ENCODE measurements at regions not wholly inside any gene's neighbourhood (a gene's known extent, or its start where the extent isn't known, plus 50 kb on each side); places are given as distances from the start of the nearest gene placed in this dataset.

DNA sequence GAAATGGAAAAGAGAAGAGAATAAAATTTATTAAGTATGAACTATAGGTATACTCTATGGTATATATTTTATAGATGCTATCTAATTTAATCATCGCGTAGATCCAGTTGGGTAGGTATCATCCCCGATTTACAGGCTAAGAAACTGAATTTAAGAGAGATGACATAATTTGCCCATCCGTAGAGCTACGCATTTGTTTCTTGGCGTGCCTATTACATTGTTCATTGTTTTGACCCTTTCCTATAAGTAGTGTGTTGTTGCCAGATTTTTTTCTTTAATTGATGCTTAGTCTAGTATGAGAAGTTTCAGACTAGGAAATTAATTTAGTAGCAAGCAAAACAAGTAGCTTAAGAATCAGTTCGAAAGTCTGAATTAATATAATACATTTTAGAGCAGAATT is 205.7 kb upstream of the NPSR1 start:
- in situ Hi-C loops (cut with HindIII; ENCODE audit: low sequenced_read_pairs) = no loop called here

DNA sequence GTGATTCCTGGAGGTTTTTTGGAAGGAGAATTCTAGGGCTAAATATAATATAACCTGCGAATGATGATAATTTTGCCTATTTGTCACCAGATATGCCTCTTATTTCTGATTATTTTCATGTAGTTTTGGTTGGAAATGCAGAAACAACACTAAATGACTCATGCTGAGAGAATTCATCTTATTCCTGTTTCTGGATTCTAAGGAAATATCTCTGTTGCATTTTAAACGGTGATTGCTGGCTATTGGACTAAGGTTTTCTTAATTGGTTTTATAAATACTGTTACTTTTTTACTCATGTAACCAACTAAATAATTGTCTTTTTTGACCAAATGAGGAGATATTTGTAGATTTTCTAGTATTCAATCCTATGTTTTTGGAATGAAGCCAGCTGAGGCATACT is 204.9 kb upstream of the NPSR1 start:
- in situ Hi-C loops (cut with HindIII; ENCODE audit: low sequenced_read_pairs) = no loop called here

DNA sequence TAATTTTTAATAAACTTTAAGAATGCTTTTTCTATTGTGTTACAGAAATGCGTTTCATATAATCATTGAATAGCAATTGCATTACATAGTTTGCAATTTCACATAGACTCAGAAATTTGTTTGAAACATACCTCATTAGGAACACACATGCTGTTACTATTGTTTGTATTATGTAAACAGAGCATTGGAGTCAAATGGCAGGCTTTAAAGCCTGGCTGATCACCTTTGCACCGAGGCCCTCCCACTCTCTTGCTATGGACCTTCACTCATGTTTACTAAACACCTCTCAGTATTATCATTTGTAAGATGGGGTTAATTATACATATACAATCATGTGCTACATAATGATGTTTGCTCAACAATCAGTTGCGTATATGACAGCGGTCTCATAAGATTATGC is 203.6 kb upstream of the NPSR1 start:
- in situ Hi-C loops (cut with HindIII; ENCODE audit: low sequenced_read_pairs) = no loop called here

DNA sequence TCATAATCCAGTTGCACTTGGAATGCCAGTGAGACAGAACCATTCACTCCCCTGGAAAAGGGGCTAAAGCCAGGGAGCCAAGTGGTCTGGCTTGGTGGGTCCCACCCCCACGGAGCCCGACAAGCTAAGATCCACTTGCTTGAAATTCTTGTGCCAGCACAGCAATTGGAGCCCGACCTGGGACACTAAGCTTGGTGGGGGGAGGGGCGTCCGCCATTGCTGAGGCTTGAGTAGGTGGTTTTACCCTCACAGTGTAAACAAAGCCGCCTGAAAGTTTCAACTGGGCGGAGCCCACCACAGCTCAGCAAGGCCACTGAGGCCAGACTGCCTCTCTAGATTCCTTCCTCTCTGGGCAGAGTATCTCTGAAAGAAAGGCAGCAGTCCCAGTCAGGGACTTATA is 200.7 kb upstream of the NPSR1 start:
- in situ Hi-C loops (cut with HindIII; ENCODE audit: low sequenced_read_pairs) = no loop called here

DNA sequence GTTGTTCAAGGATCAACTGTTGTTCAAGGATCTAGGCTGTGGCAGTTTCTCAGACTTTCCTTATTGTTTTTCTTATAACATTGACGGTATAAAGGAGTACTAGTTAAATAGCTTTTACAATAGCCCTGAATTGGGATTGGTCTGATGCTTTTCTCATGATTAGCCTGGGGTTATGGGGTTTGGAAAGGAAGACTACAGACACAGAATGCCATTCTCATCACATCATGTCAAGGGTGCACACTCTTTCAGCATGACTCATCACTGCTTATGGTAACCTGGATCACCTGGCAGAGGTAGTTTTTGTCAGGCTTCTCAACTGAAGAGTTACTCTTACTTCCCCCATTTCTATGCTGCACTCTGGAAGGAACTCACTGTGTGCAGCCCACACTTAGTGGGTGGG is 194.2 kb upstream of the NPSR1 start:
- in situ Hi-C loops (cut with HindIII; ENCODE audit: low sequenced_read_pairs) = no loop called here

DNA sequence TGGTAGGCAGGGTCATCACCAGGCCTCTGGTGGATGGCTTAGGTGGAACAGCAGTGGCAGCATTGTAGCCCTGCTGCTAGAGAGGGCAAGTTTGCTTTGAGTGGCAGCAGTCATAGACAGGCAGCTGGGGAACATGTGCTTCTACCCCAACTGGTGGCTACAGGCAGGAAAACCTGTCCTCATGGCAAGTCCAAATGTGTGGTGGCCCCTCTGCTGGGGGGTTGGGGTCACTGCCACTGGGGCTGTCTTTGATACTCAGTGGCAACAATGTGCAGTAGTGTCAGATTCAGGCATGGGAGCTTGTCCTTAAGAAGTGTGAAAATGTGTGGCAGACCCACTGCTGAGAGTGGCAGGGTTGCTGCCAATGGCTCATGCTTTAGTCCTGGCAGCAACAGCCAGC is 186.2 kb upstream of the NPSR1 start:
- in situ Hi-C loops (cut with HindIII; ENCODE audit: low sequenced_read_pairs) = no loop called here

DNA sequence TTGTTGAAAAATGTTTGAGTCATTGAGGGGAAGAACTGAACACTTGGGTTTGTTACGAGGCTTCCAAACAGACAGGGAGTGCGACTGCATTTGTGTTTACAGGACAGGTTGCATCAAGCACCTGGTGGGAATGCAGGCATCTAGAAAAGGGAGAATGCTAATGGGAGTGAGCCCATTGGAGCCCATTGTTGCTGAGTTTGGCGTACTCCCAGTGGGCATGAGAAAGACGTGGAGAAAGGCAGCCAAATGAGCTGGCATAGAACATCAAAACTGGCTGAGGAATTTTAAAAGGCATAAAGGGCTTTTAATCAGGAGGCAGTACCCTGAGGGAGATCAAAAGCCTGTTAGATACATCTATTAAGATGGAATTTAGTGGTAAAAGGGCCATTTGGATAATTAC is 171.6 kb upstream of the NPSR1 start:
- in situ Hi-C loops (cut with HindIII; ENCODE audit: low sequenced_read_pairs) = no loop called here

DNA sequence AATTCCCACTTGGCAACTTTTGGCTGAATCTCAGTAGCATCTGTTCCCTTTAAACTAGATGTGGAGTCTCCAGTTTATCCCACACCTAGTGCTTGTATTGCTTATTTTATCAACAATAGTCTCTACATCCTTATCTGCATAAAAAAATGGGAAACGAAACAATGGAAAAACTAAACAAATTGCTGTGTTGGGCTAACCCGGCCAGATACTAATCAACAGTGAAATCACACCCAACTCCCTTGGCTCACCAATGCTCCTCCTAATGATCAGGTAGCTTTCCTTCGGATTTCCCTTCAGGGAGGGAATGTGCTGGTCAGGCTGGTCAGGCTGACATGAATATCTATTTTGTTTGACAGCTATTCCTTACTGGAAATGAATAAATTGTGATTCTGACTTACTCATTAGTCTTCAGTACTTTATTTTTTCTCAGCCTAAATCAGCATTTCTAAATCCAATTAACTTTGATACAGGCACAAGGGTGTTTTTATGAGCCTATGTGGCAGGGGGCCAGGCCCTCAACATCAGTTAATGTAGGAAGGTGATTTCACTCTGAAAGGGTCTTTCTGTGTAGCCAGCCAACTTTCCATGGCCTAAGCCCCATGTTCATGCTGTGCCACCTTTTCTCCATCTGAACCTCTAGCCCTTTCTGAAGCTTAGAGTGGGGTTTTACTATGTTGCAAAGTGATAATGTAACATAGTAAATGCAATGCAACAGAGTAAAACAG is 170.5 kb upstream of the NPSR1 start:
- in situ Hi-C loops (cut with HindIII; ENCODE audit: low sequenced_read_pairs) = no loop called here

DNA sequence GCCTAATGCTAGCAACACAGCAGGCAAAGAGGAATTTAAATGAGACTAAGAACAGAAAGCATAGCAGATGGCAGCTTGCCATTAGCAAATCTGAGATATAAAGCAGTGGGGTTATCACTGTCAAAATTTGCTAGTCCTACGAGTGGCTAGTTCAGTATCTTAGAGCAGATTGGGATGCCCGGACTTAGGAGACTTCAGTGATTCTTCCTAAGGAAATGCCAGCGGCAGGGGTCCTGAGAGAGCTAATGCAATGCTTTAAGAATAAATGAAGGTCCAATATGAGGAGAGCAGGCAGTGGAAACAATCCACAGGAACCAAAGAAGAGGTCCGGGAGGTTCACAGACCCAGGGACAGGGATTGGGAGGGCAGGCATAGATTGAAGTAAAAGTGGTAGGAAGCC is 169.3 kb upstream of the NPSR1 start:
- in situ Hi-C loops (cut with HindIII; ENCODE audit: low sequenced_read_pairs) = no loop called here

DNA sequence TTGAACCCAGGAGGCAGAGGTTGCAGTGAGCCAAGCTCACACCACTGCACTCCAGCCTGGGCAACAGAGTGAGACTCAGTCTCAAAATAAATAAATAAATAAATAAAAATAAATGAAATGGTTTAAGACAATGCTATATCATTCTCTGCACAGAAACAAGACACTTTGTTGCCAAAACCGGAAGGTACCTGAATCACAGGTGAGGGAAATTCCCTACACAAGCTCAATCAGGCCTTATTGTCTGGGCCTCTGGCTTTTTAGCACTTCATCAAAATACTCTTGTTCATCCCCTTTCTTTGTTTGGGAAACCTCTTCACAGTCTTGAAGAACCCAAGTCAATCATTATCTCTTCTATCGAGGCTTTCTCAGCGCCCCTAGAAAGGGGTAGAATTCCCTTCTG is 166.1 kb upstream of the NPSR1 start:
- in situ Hi-C loops (cut with HindIII; ENCODE audit: low sequenced_read_pairs) = no loop called here

DNA sequence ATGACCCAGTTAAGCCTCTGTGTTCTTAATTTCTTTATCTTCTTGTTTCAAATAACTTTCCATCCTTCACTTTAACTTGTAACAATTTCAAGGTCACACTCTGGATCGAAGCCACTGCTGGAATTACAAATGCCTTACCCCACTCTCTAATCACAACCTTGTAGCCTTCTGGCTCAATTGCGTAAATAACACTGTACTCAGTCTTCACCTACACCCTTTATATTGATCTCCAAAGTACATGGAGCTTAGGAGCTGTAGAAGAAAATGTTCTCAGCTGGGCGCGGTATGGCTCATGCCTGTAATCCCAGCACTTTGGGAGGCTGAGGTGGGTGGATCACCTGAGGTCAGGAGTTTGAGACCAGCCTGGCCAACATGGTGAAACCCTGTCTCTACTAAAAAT is 164.3 kb upstream of the NPSR1 start:
- in situ Hi-C loops (cut with HindIII; ENCODE audit: low sequenced_read_pairs) = no loop called here

DNA sequence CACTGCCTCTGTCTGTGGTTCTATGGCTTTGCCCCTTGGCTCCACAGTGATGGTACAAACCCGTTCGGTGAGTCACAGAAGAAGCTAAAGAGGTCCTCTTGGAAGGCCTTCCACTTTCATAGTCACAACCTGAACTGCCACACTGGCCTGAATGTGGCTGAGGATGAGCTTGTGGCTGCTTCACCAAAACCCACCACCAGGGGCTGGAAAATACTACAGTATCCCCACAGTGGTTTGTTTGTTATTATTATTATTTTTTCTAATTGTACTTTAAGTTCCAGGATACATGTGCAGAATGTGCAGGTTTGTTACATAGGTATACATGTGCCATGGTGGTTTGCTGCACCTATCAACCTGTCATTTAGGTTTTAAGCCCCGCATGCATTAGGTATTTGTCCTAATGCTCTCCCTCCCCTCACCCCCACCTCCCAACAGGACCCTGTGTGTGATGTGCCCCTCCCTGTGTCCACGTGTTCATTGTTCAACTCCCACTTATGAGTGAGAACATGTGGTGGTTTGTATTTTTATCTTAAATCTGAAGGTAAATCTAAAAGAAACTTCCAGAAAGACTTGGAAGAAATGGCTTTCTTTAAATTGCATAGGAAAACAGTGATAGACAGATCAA is 160.8 kb upstream of the NPSR1 start:
- in situ Hi-C loops (cut with HindIII; ENCODE audit: low sequenced_read_pairs) = loop anchor here (5.0 kb wide), 1 partner anchor 35 kb away; no protein-coding TSS in a partner anchor

DNA sequence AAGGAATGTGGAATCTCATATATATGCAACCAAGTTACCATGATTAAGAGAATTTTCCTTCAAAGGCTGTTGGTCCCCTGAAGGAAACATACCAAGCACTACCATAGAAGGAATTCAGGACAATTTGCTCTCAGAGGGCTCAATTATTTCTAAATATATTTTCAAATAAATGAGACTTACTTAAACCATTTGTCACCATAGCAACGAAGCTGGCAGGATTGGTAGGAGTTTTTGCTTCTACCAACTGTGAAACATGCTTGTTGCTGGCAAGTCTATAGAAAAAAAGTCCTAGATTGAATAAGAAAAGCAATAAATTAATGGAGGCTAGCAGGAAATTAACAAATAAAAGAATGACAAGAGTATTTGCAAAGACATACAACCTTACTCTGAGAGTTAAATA is 156.9 kb upstream of the NPSR1 start:
- in situ Hi-C loops (cut with HindIII; ENCODE audit: low sequenced_read_pairs) = no loop called here

DNA sequence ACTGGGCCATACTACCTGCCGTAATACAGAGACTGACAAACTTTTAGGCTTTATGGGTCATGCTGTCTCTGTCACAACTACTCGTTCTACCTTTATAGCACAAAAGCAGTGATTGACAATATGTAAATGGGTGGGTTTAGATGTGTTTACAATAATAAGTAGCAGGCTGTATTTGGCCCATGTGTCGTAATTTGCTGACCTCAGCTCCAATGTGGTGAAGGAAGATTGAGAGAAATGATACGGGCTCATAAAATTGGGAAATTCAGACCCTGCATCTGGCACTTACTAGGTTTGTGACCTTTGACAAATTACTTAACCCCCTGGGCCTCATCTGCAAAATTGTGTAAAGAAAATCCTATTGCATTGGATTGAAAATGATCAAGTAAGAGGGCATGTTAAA is 150.8 kb upstream of the NPSR1 start:
- in situ Hi-C loops (cut with HindIII; ENCODE audit: low sequenced_read_pairs) = no loop called here

DNA sequence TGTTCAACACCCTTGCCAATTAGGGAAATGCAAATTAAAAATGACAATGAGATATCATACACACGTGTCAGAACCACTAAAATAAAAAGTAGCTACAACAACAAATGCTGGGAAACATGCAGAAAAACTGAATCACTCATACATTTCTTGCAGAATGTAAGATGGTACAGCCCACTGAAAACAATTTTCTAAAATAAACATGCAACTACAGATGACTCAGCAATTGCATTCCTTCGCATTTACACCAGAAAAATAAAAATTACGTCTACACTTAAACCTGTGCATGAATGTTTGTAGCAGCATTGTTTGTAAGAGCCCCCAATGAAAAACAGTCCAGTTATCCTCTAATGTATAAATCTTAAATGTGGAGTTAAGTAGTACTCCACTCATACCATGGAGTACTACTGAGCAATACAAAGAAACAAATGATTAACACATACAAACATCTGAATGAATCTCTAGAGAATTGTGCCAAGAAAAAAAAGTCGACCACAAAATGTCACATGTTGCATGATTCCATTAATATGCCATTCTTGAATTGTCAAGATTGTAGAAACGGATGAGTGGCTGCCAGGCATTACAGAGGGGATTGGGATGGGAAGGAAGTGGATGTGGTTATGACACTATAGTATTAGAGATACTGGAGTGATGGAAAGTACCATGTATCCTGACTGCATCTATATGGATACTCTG is 134.6 kb upstream of the NPSR1 start:
- in situ Hi-C loops (cut with HindIII; ENCODE audit: low sequenced_read_pairs) = no loop called here

DNA sequence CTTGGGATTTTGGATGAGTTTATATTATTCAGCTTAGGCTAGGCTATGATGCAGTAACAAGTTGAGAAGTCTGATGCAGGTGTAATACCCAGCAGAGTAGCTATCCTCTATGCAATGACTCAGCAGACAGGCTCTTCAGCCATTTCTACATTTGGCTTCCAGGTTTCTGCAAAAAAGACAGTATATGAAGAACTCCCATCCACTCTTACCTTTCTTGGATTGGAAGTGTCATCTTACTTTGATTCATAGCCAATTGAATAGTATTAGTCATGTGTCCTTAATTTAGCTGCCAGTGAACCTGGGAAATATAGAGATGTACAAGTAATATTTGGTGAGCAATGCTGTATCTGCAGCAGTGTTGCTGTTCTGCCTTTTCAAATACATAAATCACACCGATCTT is 127.8 kb upstream of the NPSR1 start:
- in situ Hi-C loops (cut with HindIII; ENCODE audit: low sequenced_read_pairs) = loop anchor here (5.0 kb wide), 1 partner anchor 33 kb away; no protein-coding TSS in a partner anchor

DNA sequence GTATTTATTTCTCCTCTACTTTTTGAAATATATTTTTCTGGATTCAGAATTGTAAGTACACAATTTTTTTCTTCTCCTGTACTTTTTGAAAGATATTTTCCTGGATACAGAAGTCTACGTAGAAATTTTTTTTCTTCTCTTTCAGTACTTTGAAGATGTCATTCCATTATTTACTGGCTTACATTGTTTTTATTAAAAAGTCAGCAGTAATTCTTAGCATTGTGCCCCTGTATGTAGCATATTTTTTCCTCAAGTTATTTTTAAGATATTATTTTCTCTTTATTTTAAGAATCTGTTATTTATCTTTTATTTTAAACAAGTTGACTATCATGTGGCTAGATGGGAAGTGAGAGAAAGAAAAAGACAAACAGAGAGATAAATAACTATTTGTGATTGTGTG is 119.0 kb upstream of the NPSR1 start:
- in situ Hi-C loops (cut with HindIII; ENCODE audit: low sequenced_read_pairs) = no loop called here

DNA sequence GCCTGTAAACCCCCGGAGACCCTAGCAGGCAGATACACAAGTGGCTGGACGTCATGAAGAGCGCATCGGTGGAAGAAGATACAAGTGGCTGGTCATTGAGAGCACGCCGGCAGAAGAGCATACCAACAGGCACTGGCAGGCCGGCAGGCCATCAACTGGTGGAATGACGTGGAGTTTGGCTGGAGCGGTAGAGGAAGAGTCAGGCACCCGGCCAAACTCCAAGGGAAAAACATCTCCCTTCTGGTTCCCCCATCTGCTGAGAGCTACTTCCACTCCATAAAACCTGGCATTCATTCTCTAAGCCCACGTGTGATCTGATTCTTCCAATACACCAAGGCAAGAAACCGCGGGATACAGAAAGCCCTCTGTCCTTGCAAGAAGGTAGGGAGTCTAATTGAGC is 113.4 kb upstream of the NPSR1 start:
- in situ Hi-C loops (cut with HindIII; ENCODE audit: low sequenced_read_pairs) = no loop called here

DNA sequence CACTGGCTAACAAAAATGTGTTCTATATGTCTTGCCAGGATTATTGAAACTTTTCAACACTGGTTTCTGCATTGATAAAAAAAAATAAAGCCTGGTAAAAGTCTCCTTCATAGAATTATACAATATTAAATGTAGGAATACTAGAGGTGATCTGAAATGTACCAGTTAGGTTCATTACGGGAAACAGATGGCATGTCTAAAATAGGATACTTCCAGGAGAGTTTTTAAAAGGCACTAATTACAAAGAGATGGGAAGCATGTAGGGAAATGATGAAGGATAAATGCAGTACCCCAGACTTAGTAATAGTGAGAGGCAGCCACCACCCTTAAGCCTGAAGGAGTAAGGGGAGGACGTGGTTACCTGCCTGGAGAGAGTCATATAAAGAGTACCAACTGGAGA is 107.0 kb upstream of the NPSR1 start:
- in situ Hi-C loops (cut with HindIII; ENCODE audit: low sequenced_read_pairs) = no loop called here

DNA sequence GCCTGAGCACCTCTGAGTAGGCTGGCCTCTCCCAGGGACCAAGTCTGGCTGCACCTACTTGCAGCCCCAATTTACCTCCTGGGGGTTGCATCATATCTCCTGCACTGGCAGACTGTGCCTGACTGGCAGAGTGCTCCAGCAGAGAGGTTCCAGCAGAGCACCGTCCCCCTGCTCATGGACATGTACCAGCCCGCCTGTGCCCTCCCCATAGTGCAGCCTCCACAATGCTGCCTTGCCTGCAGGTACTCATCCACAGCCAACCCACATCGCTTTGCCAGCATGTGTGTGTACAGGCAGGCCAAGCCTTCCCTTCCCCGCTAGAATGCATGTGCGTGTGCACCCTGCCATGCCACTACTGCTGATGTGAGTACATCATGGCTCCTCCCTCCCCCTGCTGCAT is 105.5 kb upstream of the NPSR1 start:
- in situ Hi-C loops (cut with HindIII; ENCODE audit: low sequenced_read_pairs) = no loop called here

DNA sequence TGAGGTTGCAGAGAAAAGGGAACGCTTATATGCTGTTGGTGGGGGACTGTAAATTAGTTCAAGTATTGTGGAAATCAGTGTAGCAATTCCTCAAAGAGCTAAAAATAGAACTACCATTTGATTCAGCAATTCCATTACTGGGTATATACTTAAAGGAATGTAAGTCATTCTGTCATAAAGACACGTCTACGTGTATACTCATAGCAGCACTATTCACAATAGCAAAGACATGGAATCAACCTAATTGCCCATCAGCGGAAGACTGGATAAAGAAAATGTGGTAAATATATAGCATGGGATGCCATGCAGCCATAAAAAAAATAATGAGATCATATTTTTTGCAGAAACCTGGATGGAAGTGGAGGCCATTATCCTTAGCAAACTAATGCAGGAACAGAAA is 100.0 kb upstream of the NPSR1 start:
- in situ Hi-C loops (cut with HindIII; ENCODE audit: low sequenced_read_pairs) = no loop called here

DNA sequence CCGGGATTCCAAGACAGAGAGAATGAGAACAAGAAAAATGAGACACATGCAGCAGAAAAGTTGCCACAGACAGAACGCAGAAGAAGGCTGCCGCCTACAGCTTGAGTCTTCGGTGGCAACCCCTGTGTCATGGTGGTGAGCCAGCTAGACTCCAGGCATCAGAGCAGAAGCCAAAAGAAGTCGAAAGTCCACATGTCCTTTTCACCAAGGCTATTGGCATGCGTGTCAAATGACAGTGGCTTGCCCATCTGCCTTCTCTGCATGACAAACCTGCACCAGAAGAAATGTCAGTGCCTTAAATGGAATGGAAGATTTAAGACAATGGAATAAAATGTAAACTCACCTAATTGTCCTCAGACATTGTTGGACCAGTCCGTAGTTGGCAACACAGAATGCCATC is 93.9 kb upstream of the NPSR1 start:
- in situ Hi-C loops (cut with HindIII; ENCODE audit: low sequenced_read_pairs) = no loop called here

Data from endothelial cell of hepatic sinusoid (primary cell).